IMR-90 (cell line): ENCODE measurements at regions not wholly inside any gene's neighbourhood (a gene's known extent, or its start where the extent isn't known, plus 50 kb on each side); places are given as distances from the start of the nearest gene placed in this dataset.

Experiments used
- ATAC-seq: fragments of 200-7000 bp; cut with Tn5 transposase; 2 replicates; pipeline ENCODE4 v1.9.1; 2020; ENCODE audit warnings: low read depth, mild to moderate bottlenecking, moderate library complexity
- BruUV-seq: library from RNA; stranded (reverse); fragments of 400-500 nt; replicated peaks from 2 replicates; lab custom pipeline; 2021; lab: Mats Ljungman, UMichigan
- CTCF ChIA-PET: fragments of 300-600 bp; formaldehyde crosslinking; extraction: SDS; loops from one replicate; lab custom pipeline; 2021; ENCODE audit warnings: antibody characterized with exemption; lab: Yijun Ruan, JAX
- POLR2A ChIA-PET: fragments of 300-600 bp; sonication (Branson Sonifier 250); formaldehyde crosslinking; loops from one replicate; lab custom pipeline; 2022; ENCODE audit warnings: antibody characterized with exemption; ENCODE audit not compliant: unreplicated experiment; lab: Charles Lee
- DNase-seq: peaks from one replicate; pipeline ENCODE4 v3.0.0; 2013
- H2AFZ ChIP-seq: replicated peaks from 2 replicates; pipeline ENCODE3; 2013; ENCODE audit warnings: low read length, mild to moderate bottlenecking; ENCODE audit not compliant: poor library complexity
- H2AK5ac ChIP-seq: 2 replicates; pipeline ENCODE4 v1.6.1; 2013; ENCODE audit warnings: low read depth, low read length, inconsistent platforms
- H2AK9ac ChIP-seq: replicated peaks from 2 replicates; pipeline ENCODE3; 2013; ENCODE audit warnings: mild to moderate bottlenecking, low read depth, low read length, moderate library complexity; ENCODE audit not compliant: poor library complexity
- H2BK120ac ChIP-seq: 2 replicates; pipeline ENCODE4 v1.6.1; 2013; ENCODE audit warnings: low read depth, low read length, inconsistent platforms
- H2BK15ac ChIP-seq: 3 replicates; pipeline ENCODE4 v1.6.1; 2013; ENCODE audit warnings: low read depth, low read length, inconsistent platforms
- H2BK20ac ChIP-seq: 2 replicates; pipeline ENCODE4 v1.6.1; 2013; ENCODE audit warnings: low read depth, mild to moderate bottlenecking, inconsistent platforms, low read length, moderate library complexity
- H2BK5ac ChIP-seq: 2 replicates; pipeline ENCODE4 v1.6.1; 2013; ENCODE audit warnings: mild to moderate bottlenecking, low read depth, low read length, inconsistent platforms; ENCODE audit not compliant: poor library complexity, severe bottlenecking
- H3K14ac ChIP-seq: replicated peaks from 2 replicates; pipeline ENCODE4 v1.6.1; 2013; ENCODE audit warnings: low read depth, low read length, inconsistent platforms
- H3K18ac ChIP-seq: 2 replicates; pipeline ENCODE4 v1.6.1; 2013; ENCODE audit warnings: low read depth, low read length, control low read depth
- H3K23ac ChIP-seq: 2 replicates; pipeline ENCODE4 v1.6.1; 2013; ENCODE audit warnings: low read depth, low read length, inconsistent platforms
- H3K27ac ChIP-seq: 2 replicates; pipeline ENCODE4 v1.5.1; 2013; ENCODE audit warnings: mild to moderate bottlenecking, control low read depth, low read length; ENCODE audit not compliant: insufficient read depth
- H3K27me3 ChIP-seq: 2 replicates; pipeline ENCODE4 v1.6.1; 2013; ENCODE audit warnings: low read length; ENCODE audit not compliant: control insufficient read depth, insufficient read depth
- H3K36me3 ChIP-seq: 2 replicates; pipeline ENCODE4 v1.6.1; 2013; ENCODE audit warnings: low read length, mixed read lengths; ENCODE audit not compliant: control insufficient read depth, insufficient read depth
- H3K4ac ChIP-seq: 2 replicates; pipeline ENCODE4 v1.6.1; 2013; ENCODE audit warnings: low read depth, low read length, inconsistent platforms
- H3K4me1 ChIP-seq: 2 replicates; pipeline ENCODE4 v1.6.1; 2013; ENCODE audit warnings: low read length, mixed read lengths; ENCODE audit not compliant: control insufficient read depth, insufficient read depth
- H3K4me2 ChIP-seq: 2 replicates; pipeline ENCODE4 v1.6.1; 2013; ENCODE audit warnings: low read depth, mild to moderate bottlenecking, control low read depth, low read length, moderate library complexity
- H3K4me3 ChIP-seq: 2 replicates; pipeline ENCODE4 v1.5.1; 2013; ENCODE audit warnings: low read depth, mild to moderate bottlenecking, control low read depth, low read length, moderate library complexity; ENCODE audit not compliant: insufficient read depth
- H3K56ac ChIP-seq: 2 replicates; pipeline ENCODE4 v1.6.1; 2013; ENCODE audit warnings: low read length, inconsistent platforms; ENCODE audit not compliant: insufficient read depth; ENCODE audit errors: extremely low read depth
- H3K79me1 ChIP-seq, 2 experiments: 2 replicates each; pipeline ENCODE4 v1.6.1; 2013; ENCODE audit warnings: low read length in 2 of 2, inconsistent platforms in 1 of 2, low read depth in 1 of 2
- H3K9ac ChIP-seq: 2 replicates; pipeline ENCODE4 v1.6.1; 2013; ENCODE audit warnings: low read depth, low read length, control low read depth
- H3K9me1 ChIP-seq: 2 replicates; pipeline ENCODE4 v1.6.1; 2013; ENCODE audit warnings: low read length, inconsistent platforms; ENCODE audit not compliant: insufficient read depth
- H3K9me3 ChIP-seq: 2 replicates; pipeline ENCODE4 v1.6.1; 2013; ENCODE audit warnings: low read length; ENCODE audit not compliant: control insufficient read depth, insufficient read depth
- H4K20me1 ChIP-seq: 2 replicates; pipeline ENCODE4 v1.6.1; 2013; ENCODE audit warnings: low read length, inconsistent platforms; ENCODE audit not compliant: insufficient read depth
- H4K5ac ChIP-seq: 2 replicates; pipeline ENCODE4 v1.6.1; 2013; ENCODE audit warnings: mild to moderate bottlenecking, low read depth, low read length, control low read depth
- H4K8ac ChIP-seq, 2 experiments: 2 replicates each; pipeline ENCODE4 v1.6.1; 2013; ENCODE audit warnings: low read depth in 2 of 2, low read length in 2 of 2, control low read depth in 1 of 2, inconsistent platforms in 1 of 2
- H4K91ac ChIP-seq: 2 replicates; pipeline ENCODE4 v1.6.1; 2013; ENCODE audit warnings: low read depth, low read length, inconsistent platforms; ENCODE audit not compliant: insufficient read depth
- MAZ ChIP-seq: IDR thresholded peaks from 2 replicates; pipeline ENCODE4 v1.6.1; 2012; ENCODE audit warnings: low read depth, mild to moderate bottlenecking, low read length, improper control_type of control experiment, moderate library complexity, borderline replicate concordance
- MXI1 ChIP-seq: IDR thresholded peaks from 2 replicates; pipeline ENCODE4 v1.6.1; 2012; ENCODE audit warnings: low read depth, mild to moderate bottlenecking, low read length, moderate library complexity, borderline replicate concordance
- POLR2A ChIP-seq: IDR thresholded peaks from 2 replicates; pipeline ENCODE4 v1.6.1; 2012; ENCODE audit warnings: mild to moderate bottlenecking, low read depth, low read length
- RAD21 ChIP-seq: IDR thresholded peaks from 2 replicates; pipeline ENCODE4 v1.6.1; 2012; ENCODE audit warnings: low read length, improper control_type of control experiment
- SMC3 ChIP-seq: fragments of 150-350 bp; IDR thresholded peaks from 2 replicates; pipeline ENCODE4 v1.6.1; 2016; ENCODE audit warnings: low read depth, mild to moderate bottlenecking, antibody characterized with exemption, low read length, moderate library complexity
- WGBS, 2 experiments: methylation state at CpG; one replicate each; pipeline versions ENCODE4 v1.1.5 to v1.1.7; 2013; ENCODE audit warnings: missing lambda C conversion rate in 2 of 2; ENCODE audit not compliant: insufficient read length in 1 of 2; ENCODE audit errors: extremely low coverage in 2 of 2; 5-methylcytosine and 5-hydroxymethylcytosine counted together
- dilution Hi-C: fragments of 300-500 bp; cut with HindIII; formaldehyde crosslinking; loops from one replicate; pipeline ENCODE4 v1.14.3; 2018; ENCODE audit warnings: low sequenced_read_pairs; ENCODE audit not compliant: unreplicated experiment
- in situ Hi-C: fragments of 300-500 bp; cut with MboI; formaldehyde crosslinking; loops from 3 replicates; pipeline ENCODE4 v1.14.3; 2019; ENCODE audit warnings: low sequenced_read_pairs, inconsistent platforms, mixed read lengths
- intact Hi-C: fragments of 100-400 bp; cut with micrococcal nuclease; formaldehyde crosslinking; loops from 2 replicates; pipeline ENCODE4 v1.10.0; 2022
- TF ChIP-seq, protein P1 (sequence below): conservative IDR thresholded peaks from 2 replicates; pipeline ENCODE4 v1.5.1; 2012; ENCODE audit warnings: mild to moderate bottlenecking, low read depth, low read length, improper control_type of control experiment
- TF ChIP-seq, protein P2 (sequence below): fragments of 150-350 bp; IDR thresholded peaks from 2 replicates; pipeline ENCODE4 v1.6.1; 2017; ENCODE audit warnings: mild to moderate bottlenecking, antibody characterized with exemption, low read length, low read depth
- TF ChIP-seq, protein P3 (sequence below): fragments of 150-350 bp; IDR thresholded peaks from 2 replicates; pipeline ENCODE4 v1.6.1; 2016; ENCODE audit warnings: low read depth, mild to moderate bottlenecking, low read length, moderate library complexity, borderline replicate concordance

DNA sequence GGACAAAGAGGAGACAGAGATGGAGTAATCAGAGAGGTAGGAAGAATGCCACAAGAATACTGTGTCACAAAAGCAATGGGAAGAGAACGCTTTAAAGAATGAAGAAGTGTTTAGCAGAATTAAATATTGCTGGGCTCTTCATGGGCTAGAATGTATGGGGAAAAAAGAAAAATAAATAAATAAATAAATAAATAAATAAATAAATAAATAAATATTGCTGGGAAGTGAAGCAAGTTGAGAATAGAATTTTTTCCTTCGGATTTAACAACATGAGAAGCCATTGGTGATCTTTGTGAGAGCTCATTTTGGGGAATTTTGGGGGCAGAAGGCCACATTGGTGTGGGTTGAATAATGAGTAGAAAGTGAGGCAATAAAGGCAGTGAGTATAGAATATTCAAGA is 59.7 kb upstream of the FRMPD3 start:
- WGBS, 2 experiments, result 0% methylated on average over 1 of the region's 2 CpGs; no CpG with 5 or more reads in 1 of the 2 experiments
- no peak overlapping the region for H3K4ac ChIP-seq
- no peak overlapping the region for H3K56ac ChIP-seq
- no peak overlapping the region for H2BK120ac ChIP-seq
- DNase-seq, result no peak
- no peak overlapping the region for H3K4me2 ChIP-seq
- no peaks in the 10 kb centered on the region for H3K9me3 ChIP-seq
- no peak overlapping the region for H3K23ac ChIP-seq
- H3K14ac ChIP-seq, result no peak overlapping the region
- H3K4me3 ChIP-seq, result no peak overlapping the region
- ChIA-PET POLR2A (no interaction called here), CTCF (no interaction called here)
- H4K91ac ChIP-seq, result no peak overlapping the region
- H2AK9ac ChIP-seq, result no peak overlapping the region
- intact Hi-C loops, result no loop called here
- ATAC-seq, result no peak
- H2BK20ac ChIP-seq, result no peak overlapping the region
- H2BK15ac ChIP-seq, result no peak overlapping the region
- H3K18ac ChIP-seq, result no peak overlapping the region
- H4K8ac ChIP-seq, result no peak overlapping the region
- no peaks in the 10 kb centered on the region for H3K9me1 ChIP-seq
- peaks cover 9% of the 10 kb centered on the region for H3K27me3 ChIP-seq
- H4K20me1 ChIP-seq, result no peaks in the 10 kb centered on the region
- H3K4me1 ChIP-seq, result no peaks in the 10 kb centered on the region
- BruUV-seq, result no TSS peak
- H3K27ac ChIP-seq, result no peak overlapping the region
- no peaks in the 10 kb centered on the region for H3K79me1 ChIP-seq
- no peak overlapping the region for H4K5ac ChIP-seq
- no peak for TF ChIP-seq MXI1
- TF ChIP-seq, protein P1, sequence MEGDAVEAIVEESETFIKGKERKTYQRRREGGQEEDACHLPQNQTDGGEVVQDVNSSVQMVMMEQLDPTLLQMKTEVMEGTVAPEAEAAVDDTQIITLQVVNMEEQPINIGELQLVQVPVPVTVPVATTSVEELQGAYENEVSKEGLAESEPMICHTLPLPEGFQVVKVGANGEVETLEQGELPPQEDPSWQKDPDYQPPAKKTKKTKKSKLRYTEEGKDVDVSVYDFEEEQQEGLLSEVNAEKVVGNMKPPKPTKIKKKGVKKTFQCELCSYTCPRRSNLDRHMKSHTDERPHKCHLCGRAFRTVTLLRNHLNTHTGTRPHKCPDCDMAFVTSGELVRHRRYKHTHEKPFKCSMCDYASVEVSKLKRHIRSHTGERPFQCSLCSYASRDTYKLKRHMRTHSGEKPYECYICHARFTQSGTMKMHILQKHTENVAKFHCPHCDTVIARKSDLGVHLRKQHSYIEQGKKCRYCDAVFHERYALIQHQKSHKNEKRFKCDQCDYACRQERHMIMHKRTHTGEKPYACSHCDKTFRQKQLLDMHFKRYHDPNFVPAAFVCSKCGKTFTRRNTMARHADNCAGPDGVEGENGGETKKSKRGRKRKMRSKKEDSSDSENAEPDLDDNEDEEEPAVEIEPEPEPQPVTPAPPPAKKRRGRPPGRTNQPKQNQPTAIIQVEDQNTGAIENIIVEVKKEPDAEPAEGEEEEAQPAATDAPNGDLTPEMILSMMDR, result no peak
- TF ChIP-seq, protein P2, sequence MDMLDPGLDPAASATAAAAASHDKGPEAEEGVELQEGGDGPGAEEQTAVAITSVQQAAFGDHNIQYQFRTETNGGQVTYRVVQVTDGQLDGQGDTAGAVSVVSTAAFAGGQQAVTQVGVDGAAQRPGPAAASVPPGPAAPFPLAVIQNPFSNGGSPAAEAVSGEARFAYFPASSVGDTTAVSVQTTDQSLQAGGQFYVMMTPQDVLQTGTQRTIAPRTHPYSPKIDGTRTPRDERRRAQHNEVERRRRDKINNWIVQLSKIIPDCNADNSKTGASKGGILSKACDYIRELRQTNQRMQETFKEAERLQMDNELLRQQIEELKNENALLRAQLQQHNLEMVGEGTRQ, result no peak
- TF ChIP-seq RAD21, result no peak
- TF ChIP-seq, protein P3, sequence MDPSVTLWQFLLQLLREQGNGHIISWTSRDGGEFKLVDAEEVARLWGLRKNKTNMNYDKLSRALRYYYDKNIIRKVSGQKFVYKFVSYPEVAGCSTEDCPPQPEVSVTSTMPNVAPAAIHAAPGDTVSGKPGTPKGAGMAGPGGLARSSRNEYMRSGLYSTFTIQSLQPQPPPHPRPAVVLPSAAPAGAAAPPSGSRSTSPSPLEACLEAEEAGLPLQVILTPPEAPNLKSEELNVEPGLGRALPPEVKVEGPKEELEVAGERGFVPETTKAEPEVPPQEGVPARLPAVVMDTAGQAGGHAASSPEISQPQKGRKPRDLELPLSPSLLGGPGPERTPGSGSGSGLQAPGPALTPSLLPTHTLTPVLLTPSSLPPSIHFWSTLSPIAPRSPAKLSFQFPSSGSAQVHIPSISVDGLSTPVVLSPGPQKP, result no peak
- no peak for TF ChIP-seq POLR2A
- no peak for TF ChIP-seq MAZ
- no peak for TF ChIP-seq SMC3
- no peaks in the 10 kb centered on the region for H3K36me3 ChIP-seq
- no peak overlapping the region for H3K9ac ChIP-seq
- dilution Hi-C loops, result no loop called here
- H2AK5ac ChIP-seq, result no peak overlapping the region
- no peak overlapping the region for H2BK5ac ChIP-seq
- H2AFZ ChIP-seq, result no peak overlapping the region
- in situ Hi-C loops, result no loop called here
